HepG2 (cell line): ENCODE measurements at regions not wholly inside any gene's neighbourhood (a gene's known extent, or its start where the extent isn't known, plus 50 kb on each side); places are given as distances from the start of the nearest gene placed in this dataset.

ENCODE experiments used
- ATAC-seq: fragments of 200-7000 bp; cut with Tn5 transposase; 3 replicates; pipeline ENCODE4 v1.9.1; 2020; ENCODE audit warnings: mild to moderate bottlenecking, moderate library complexity
- BruUV-seq: library from RNA; stranded (reverse); fragments of 400-500 nt; replicated peaks from 2 replicates; lab custom pipeline; 2021; lab: Mats Ljungman, UMichigan
- CTCF ChIA-PET: fragments of 300-600 bp; formaldehyde crosslinking; extraction: SDS; loops from one replicate; lab custom pipeline; 2021; ENCODE audit warnings: low total read pairs, inconsistent platforms, low intra/inter-chr PET ratio; lab: Yijun Ruan, JAX
- POLR2A ChIA-PET: fragments of 350-600 bp; sonication (Branson Sonifier 250); formaldehyde crosslinking; loops from one replicate; lab custom pipeline; 2020; ENCODE audit warnings: antibody characterized with exemption, inconsistent platforms; lab: Yijun Ruan, JAX
- DNase-seq: peaks from one replicate; pipeline ENCODE4 v3.0.0-alpha.2; 2015; ENCODE audit warnings: low spot score
- FAIRE-seq: peaks from 3 replicates; lab custom pipeline; 2011; peaks lifted over from hg19 to GRCh38; lab: Jason Lieb, UNC
- H2AFZ ChIP-seq: one replicate; pipeline ENCODE4 v1.6.1; 2011; ENCODE audit warnings: low read length, inconsistent platforms
- H3K27ac ChIP-seq: fragments of 300-600 bp; 3 replicates; pipeline ENCODE4 v1.8.0; 2011; ENCODE audit warnings: mixed run types, mild to moderate bottlenecking, mixed read lengths, low read length, inconsistent platforms; ENCODE audit not compliant: insufficient read depth; ENCODE audit errors: extremely low read length
- H3K27me3 ChIP-seq, 2 experiments: fragments of 200-600 bp in 1 of 2; 2 replicates in 1 of 2; 3 replicates in 1 of 2; pipeline versions ENCODE4 v1.6.0 to v1.8.0; 2011; ENCODE audit warnings: low read length in 2 of 2, mild to moderate bottlenecking in 2 of 2, moderate library complexity in 2 of 2, inconsistent platforms in 1 of 2; ENCODE audit not compliant: insufficient read depth in 2 of 2, control insufficient read depth in 1 of 2
- H3K36me3 ChIP-seq, 2 experiments: fragments of 200-600 bp in 1 of 2; replicated peaks in 1 of 2; 2 replicates in 1 of 2; 3 replicates in 1 of 2; pipeline versions ENCODE4 v1.5.1 to v1.8.0; 2011; ENCODE audit warnings: low read length in 2 of 2, inconsistent platforms in 1 of 2; ENCODE audit not compliant: insufficient read depth in 2 of 2, control insufficient read depth in 1 of 2
- H3K4me1 ChIP-seq: 2 replicates; pipeline ENCODE4 v1.5.1; 2012; ENCODE audit warnings: low read length, inconsistent platforms; ENCODE audit not compliant: insufficient read depth
- H3K4me2 ChIP-seq: 2 replicates; pipeline ENCODE4 v1.6.0; 2011; ENCODE audit warnings: low read depth, low read length, inconsistent platforms
- H3K4me3 ChIP-seq, 3 experiments: fragments of 200-600 bp in 1 of 3; sonication (generic), shearing (Covaris generic) in 1 of 3; replicated peaks in 1 of 3; 2 replicates each; pipeline ENCODE4 v1.5.1; 2011 to 2016; ENCODE audit warnings: low read length in 3 of 3, inconsistent platforms in 2 of 3, low read depth in 2 of 3, mild to moderate bottlenecking in 2 of 3, control low read depth in 1 of 3, mixed read lengths in 1 of 3; ENCODE audit not compliant: insufficient read depth in 1 of 3
- H3K79me2 ChIP-seq: one replicate; pipeline ENCODE4 v1.6.1; 2011; ENCODE audit warnings: low read length, inconsistent platforms; ENCODE audit not compliant: insufficient read depth
- H3K9ac ChIP-seq: 2 replicates; pipeline ENCODE4 v1.6.0; 2011; ENCODE audit warnings: mild to moderate bottlenecking, low read depth, low read length, inconsistent platforms; ENCODE audit not compliant: insufficient read depth
- H3K9me3 ChIP-seq: 2 replicates; pipeline ENCODE4 v1.5.1; 2012; ENCODE audit warnings: mild to moderate bottlenecking, low read length
- H4K20me1 ChIP-seq: 2 replicates; pipeline ENCODE4 v1.6.0; 2011; ENCODE audit warnings: inconsistent platforms, mild to moderate bottlenecking, low read length, moderate library complexity; ENCODE audit not compliant: insufficient read depth
- AKAP8 ChIP-seq: sonication (generic); formaldehyde crosslinking; IDR thresholded peaks from 2 replicates; pipeline ENCODE4 v1.5.1; 2020; ENCODE audit warnings: mild to moderate bottlenecking, missing genetic modification reagents
- ATRX ChIP-seq: sonication (generic); formaldehyde crosslinking; IDR thresholded peaks from 2 replicates; pipeline ENCODE4 v1.4.0; 2020; ENCODE audit warnings: missing genetic modification reagents, borderline replicate concordance
- GTF2F1 ChIP-seq: fragments of 150-350 bp; IDR thresholded peaks from 2 replicates; pipeline ENCODE4 v1.6.1; 2014; ENCODE audit warnings: low read length
- KLF6 ChIP-seq: IDR thresholded peaks from 2 replicates; pipeline ENCODE4 v1.8.0; 2016; ENCODE audit warnings: missing biosample characterization, missing genetic modification reagents
- MTF2 ChIP-seq: sonication (generic); formaldehyde crosslinking; IDR thresholded peaks from 2 replicates; pipeline ENCODE4 v1.5.0; 2020; ENCODE audit warnings: missing genetic modification reagents, borderline replicate concordance
- NBN ChIP-seq: fragments of 450-650 bp; conservative IDR thresholded peaks from 2 replicates; pipeline ENCODE4 v1.6.1; 2017
- NCOA1 ChIP-seq: sonication (generic); formaldehyde crosslinking; IDR thresholded peaks from 2 replicates; pipeline ENCODE4 v1.9.0; 2021; ENCODE audit warnings: missing genetic modification reagents
- RBAK ChIP-seq: sonication (generic); formaldehyde crosslinking; IDR thresholded peaks from 2 replicates; pipeline ENCODE4 v1.5.1; 2020; ENCODE audit warnings: mild to moderate bottlenecking, missing genetic modification reagents
- SOX6 ChIP-seq, 2 experiments: fragments of 450-650 bp in 1 of 2; sonication (generic) in 1 of 2; formaldehyde crosslinking in 1 of 2; IDR thresholded peaks; 2 replicates each; pipeline versions ENCODE4 v1.4.0 to v1.6.1; 2017 to 2020; ENCODE audit warnings: antibody characterized with exemption in 1 of 2, mild to moderate bottlenecking in 1 of 2, missing genetic modification reagents in 1 of 2
- ZFP36 ChIP-seq: fragments of 150-350 bp; IDR thresholded peaks from 2 replicates; pipeline ENCODE4 v1.6.1; 2018; ENCODE audit warnings: borderline replicate concordance, low read length, low read depth; ENCODE audit not compliant: partially characterized antibody
- ZFP62 ChIP-seq: sonication (generic); formaldehyde crosslinking; IDR thresholded peaks from 2 replicates; pipeline ENCODE4 v1.4.0; 2020; ENCODE audit warnings: missing genetic modification reagents
- ZIK1 ChIP-seq: sonication (generic); formaldehyde crosslinking; IDR thresholded peaks from 2 replicates; pipeline ENCODE4 v1.5.0; 2020; ENCODE audit warnings: mild to moderate bottlenecking, low read depth, missing genetic modification reagents, borderline replicate concordance
- ZNF546 ChIP-seq: sonication (generic); formaldehyde crosslinking; conservative IDR thresholded peaks from 2 replicates; pipeline ENCODE4 v1.8.1; 2023; ENCODE audit warnings: mild to moderate bottlenecking, missing genetic modification reagents
- ZNF577 ChIP-seq: sonication (generic); formaldehyde crosslinking; IDR thresholded peaks from 2 replicates; pipeline ENCODE4 v1.4.0; 2020; ENCODE audit warnings: mild to moderate bottlenecking, low read depth, missing genetic modification reagents, borderline replicate concordance
- ZNF580 ChIP-seq: IDR thresholded peaks from 2 replicates; pipeline ENCODE4 v1.6.1; 2016; ENCODE audit warnings: low read depth, borderline replicate concordance
- ZNF7 ChIP-seq: IDR thresholded peaks from 2 replicates; pipeline ENCODE4 v1.6.1; 2016; ENCODE audit warnings: missing biosample characterization, missing genetic modification reagents
- ZNF740 ChIP-seq: sonication (generic); formaldehyde crosslinking; IDR thresholded peaks from 2 replicates; pipeline ENCODE4 v1.4.0; 2020; ENCODE audit warnings: missing genetic modification reagents
- ZNF839 ChIP-seq: sonication (generic); formaldehyde crosslinking; IDR thresholded peaks from 2 replicates; pipeline ENCODE4 v1.4.0; 2020; ENCODE audit warnings: missing genetic modification reagents, mild to moderate bottlenecking, borderline replicate concordance
- ZSCAN21 ChIP-seq: sonication (generic); formaldehyde crosslinking; IDR thresholded peaks from 2 replicates; pipeline ENCODE4 v1.8.0; 2022; ENCODE audit warnings: mild to moderate bottlenecking, missing genetic modification reagents, moderate library complexity, borderline replicate concordance
- in situ Hi-C: cut with HindIII; loops from 2 replicates; pipeline ENCODE4 v1.10.0; 2017; ENCODE audit warnings: low pct_unique_long_range_greater_than_20kb; ENCODE audit not compliant: extremely low pct_ligation_motif_present
- intact Hi-C: fragments of 100-400 bp; cut with micrococcal nuclease; formaldehyde crosslinking; loops from one replicate; pipeline ENCODE4 v1.10.0; 2022; ENCODE audit not compliant: unreplicated experiment

- no TSS peak for BruUV-seq
- in situ Hi-C loops (no loop called here), intact Hi-C loops (no loop called here)
- H3K9ac ChIP-seq: no peak overlapping the region
- DNase-seq (no peak), FAIRE-seq (no peak), ATAC-seq (no peak)
- H3K27ac ChIP-seq: no peak overlapping the region
- TF ChIP-seq GTF2F1: no peak
- TF ChIP-seq ZNF7 (CRISPR knock-in tag): no peak
- no peak for TF ChIP-seq NBN
- no peak for TF ChIP-seq ATRX (CRISPR knock-in tag)
- TF ChIP-seq ZFP36: no peak
- no peak for TF ChIP-seq KLF6 (CRISPR knock-in tag)
- no peak for TF ChIP-seq ZIK1 (CRISPR knock-in tag)
- no peak for TF ChIP-seq NCOA1 (CRISPR knock-in tag)
- no peak for TF ChIP-seq ZNF740
- no peak for TF ChIP-seq ZNF580 (CRISPR knock-in tag)
- no peak for TF ChIP-seq ZNF546 (CRISPR knock-in tag)
- TF ChIP-seq ZNF839 (CRISPR knock-in tag): no peak
- no peak for TF ChIP-seq ZFP62 (CRISPR knock-in tag)
- TF ChIP-seq ZSCAN21 (CRISPR knock-in tag): no peak
- TF ChIP-seq AKAP8: no peak
- no peak for TF ChIP-seq SOX6 (IDR thresholded peaks at IDR 0.05)
- no peak for TF ChIP-seq SOX6 (CRISPR knock-in tag; IDR thresholded peaks at IDR 0.05)
- no peak for TF ChIP-seq MTF2 (CRISPR knock-in tag)
- TF ChIP-seq ZNF577 (CRISPR knock-in tag): no peak
- TF ChIP-seq RBAK: no peak
- no peak overlapping the region for H2AFZ ChIP-seq
- H3K4me3 ChIP-seq: no peak overlapping the region
- H4K20me1 ChIP-seq: no peaks in the 10 kb centered on the region
- no peaks in the 10 kb centered on the region for H3K4me1 ChIP-seq
- H3K79me2 ChIP-seq: no peaks in the 10 kb centered on the region
- no peak overlapping the region for H3K4me2 ChIP-seq
- CTCF ChIA-PET: no interaction called here
- POLR2A ChIA-PET: no interaction called here
- no peaks in the 10 kb centered on the region for H3K36me3 ChIP-seq
- no peaks in the 10 kb centered on the region for H3K9me3 ChIP-seq
- peaks cover 1 to 5% of the 10 kb centered on the region in 2 experiments; a peak in 1 of 5 replicates for H3K27me3 ChIP-seq
Measured at GRCh38 chr4:189861101-189861500, 79.6 kb upstream of the FRG1 start.
